NCI-H82 treated with DMSO at 0.1 percent for 48 hours (cell line): ENCODE measurements at regions not wholly inside any gene's neighbourhood (a gene's known extent, or its start where the extent isn't known, plus 50 kb on each side); places are given as distances from the start of the nearest gene placed in this dataset.

Experiments
- DNase-seq: peaks from one replicate; lab custom pipeline; 2025; ENCODE audit not compliant: unreplicated experiment; lab: John Stamatoyannopoulos, UW

DNA sequence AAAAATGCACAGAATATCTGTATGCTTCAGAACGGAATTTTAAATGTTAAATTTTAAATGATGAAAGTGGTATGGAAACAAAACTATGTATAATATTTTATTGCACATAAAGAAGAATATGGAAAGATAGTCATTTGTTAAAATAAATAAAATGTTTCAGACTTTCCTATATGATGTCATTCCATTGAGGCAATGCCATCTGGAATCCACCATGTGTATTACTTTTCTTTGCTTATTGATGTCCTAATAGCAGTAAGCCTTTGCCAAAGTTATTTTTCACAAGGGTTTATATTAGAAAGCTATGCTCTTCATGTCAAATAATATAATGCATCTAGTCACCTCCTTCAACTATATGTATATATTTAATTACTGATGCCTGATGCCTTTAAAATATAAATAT is 601.6 kb upstream of the PKDCC start:
- no peak for DNase-seq

GRCh38 chr2:41448221-41448620 is 599.6 kb upstream of the PKDCC start:
- no peak for DNase-seq

DNA sequence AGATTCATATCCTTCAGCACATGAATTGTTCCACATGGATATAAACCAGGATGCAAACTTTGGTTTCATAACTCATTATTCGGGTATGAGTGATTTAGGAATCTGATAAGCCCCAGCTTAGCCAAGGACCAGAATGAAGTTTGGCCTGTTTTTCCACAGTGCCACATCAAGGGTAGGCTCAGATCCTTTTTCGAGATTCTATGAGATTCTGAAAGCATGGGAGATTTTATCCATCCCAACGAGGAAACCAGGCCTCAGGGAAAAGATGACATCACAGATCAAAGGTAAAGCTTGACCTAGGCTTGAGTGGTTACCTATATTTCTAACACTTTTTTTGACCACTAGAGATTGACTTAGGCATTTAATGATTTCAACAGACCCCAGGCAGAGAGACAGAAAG is 590.8 kb upstream of the PKDCC start:
- no peak for DNase-seq

DNA sequence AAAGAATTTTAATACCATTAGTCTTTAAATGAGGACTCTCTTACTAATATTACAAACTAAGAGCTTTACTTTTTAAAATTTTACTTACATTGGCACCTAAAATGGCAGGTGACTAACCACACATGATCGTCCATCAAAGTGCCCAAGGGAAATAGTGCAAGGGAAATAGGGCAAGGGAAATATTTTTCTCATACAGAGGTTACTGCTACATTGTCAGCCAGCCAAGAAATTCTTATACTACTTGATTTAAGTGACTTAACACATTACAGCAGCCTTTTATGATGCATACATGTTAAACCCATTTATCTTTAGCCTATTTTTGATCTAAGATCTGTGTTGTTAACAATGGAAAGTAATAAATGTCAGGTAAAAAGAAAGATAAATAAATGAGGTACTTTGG is 587.2 kb upstream of the PKDCC start:
- DNase-seq, result no peak

GRCh38 chr2:41464395-41464794 is 583.4 kb upstream of the PKDCC start:
- DNase-seq, result no peak

DNA sequence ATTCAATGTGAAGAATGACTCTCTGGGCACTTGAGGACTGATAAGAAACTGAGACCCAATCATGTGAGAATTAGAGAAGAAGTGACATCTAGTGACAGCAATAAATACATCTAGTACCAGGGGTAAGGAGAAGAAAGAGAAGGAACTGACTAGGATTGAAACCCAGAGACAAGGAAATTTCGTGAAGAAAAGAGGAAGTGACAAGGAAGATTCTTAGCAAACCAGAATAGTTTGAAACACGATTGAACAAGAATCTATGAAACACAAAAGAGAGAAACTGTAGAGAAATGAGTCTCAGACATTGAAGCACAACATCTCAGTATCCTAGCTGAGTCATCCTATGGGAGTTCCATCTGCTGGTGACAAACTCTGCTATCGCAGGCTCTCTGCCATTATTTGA is 571.9 kb upstream of the PKDCC start:
- DNase-seq, result no peak

DNA sequence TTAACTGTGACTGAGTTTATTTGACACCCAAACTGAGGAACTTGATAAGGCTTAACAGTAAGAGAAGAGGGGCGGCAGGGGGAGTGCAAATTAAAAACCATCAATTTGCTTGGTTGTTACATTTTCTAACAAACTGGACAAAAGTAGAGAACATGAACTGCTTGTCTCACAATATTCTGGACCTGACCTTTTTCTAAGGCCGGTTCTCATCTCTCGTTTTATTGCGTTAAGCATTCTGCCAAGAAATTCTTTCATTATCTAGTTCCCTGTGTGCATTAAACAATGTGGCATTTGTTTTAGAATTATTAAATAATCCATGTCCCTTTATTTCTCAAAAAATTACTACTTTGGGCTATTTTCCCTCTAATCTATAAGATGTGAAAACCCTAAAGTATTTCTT is 565.2 kb upstream of the PKDCC start:
- DNase-seq, result no peak

DNA sequence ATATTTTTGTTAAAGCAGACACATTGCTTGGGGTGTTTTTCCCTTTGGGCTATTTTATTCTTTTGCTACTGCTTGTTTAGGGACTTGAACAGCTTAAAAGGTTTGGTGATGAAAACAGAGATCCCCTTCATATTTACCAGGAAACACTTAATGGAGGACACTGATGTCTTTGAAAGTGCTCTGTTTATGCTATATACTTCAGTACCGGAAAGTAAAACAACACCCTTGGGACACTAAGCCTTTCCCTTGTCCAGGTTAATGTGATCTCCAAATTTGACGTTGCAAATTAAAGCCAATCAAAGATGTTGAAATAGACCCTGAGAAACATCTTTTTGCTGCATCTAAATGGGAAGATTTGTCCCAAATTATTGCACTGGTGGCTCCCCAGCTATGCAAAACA is 564.6 kb upstream of the PKDCC start:
- no peak for DNase-seq

GRCh38 chr2:41483982-41484857 is 563.6 kb upstream of the PKDCC start:
- DNase-seq, result no peak

- DNase-seq, result no peak
Measured at GRCh38 chr2:41484858-41485234, 563.0 kb upstream of the PKDCC start.

- no peak for DNase-seq
Measured at GRCh38 chr2:41486948-41487347, 560.9 kb upstream of the PKDCC start.

DNA sequence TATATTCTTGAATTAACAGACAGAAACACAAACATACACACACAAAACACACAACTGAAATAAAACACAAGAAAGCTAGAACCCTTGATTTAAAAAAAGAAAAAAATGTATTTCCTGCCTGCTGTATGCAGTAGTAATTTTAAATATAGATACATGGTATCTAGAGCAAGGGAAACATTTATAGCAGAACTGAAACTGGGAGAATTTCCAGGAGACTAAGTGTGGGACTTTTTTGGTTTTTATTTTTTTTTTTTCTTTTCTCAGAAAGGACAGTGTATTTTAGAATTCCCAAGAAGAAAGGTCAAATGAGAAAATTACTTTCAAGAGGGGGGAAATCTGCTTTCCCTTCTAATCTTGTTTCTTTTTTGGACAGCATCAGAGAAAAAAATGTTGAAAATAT is 558.9 kb upstream of the PKDCC start:
- DNase-seq, result no peak

- DNase-seq, result no peak
Measured at GRCh38 chr2:41489638-41490037, 558.2 kb upstream of the PKDCC start.

GRCh38 chr2:41495050-41495449 is 552.8 kb upstream of the PKDCC start:
- DNase-seq, result no peak

- no peak for DNase-seq
Measured at GRCh38 chr2:41496908-41497307, 550.9 kb upstream of the PKDCC start.

GRCh38 chr2:41498781-41499180 is 549.0 kb upstream of the PKDCC start:
- DNase-seq, result no peak

DNA sequence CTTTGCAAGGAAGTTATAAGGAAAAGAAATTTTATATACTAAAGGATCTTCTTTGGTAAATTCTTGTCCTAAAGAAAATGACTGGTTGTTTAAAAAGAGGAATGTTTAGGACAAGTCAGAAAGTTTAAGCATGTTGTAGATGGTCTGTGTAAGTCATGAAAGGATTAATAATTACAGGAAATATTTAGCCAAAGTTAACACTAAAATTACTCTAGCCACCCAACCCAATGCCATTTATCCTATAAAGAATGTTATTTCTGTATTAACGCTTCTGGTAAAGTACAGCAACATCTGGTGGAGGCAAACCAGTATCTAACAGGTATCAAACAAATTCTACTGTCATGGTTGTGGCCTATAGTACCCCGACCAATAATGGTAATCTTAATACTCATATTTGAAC is 546.9 kb upstream of the PKDCC start:
- no peak for DNase-seq

- no peak for DNase-seq
Measured at GRCh38 chr2:41502752-41503151, 545.1 kb upstream of the PKDCC start.

DNA sequence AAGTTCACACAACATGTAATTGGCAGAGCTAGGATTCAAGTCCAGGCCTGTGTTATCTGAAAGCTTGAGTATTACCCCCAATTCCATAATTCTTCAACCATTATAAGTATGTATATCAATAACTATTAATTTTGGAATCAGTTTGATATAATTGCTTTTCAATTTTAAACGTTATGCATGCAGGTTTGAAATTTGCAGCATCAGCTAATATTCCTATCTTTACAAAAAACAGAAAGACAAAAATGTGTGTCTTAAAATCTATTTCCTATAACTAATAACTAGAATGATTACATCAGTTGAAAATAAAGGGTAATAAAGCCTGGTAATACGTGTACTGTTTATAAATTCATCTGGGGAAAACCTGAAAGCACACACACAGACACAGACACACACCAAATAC is 543.3 kb upstream of the PKDCC start:
- DNase-seq, result no peak

GRCh38 chr2:41510108-41510507 is 537.7 kb upstream of the PKDCC start:
- DNase-seq, result no peak

DNA sequence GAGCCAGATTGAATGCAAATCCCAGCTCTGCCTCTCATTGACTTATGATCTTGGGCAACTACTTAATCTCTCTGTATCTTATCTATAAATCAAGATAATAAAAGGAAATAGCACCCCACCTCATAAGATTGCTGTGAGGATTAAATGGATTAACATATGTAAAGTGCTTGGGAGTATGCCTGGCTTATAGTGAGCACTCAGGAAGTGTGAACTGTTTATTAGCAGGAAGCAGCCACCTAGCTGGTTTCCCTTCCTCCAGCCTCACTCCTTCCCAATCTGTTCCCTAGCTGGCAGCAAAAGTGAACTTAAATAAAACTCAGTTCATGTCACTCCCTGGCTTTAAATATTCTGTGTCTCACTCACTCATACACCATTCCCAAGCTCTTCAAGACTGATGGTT is 526.6 kb upstream of the PKDCC start:
- peak; percentile 11 for DNase-seq

GRCh38 chr2:41527525-41528323 is 520.1 kb upstream of the PKDCC start:
- no peak for DNase-seq
